Peyer's patch (tissue), 4 donors: ENCODE measurements at regions not wholly inside any gene's neighbourhood (a gene's known extent, or its start where the extent isn't known, plus 50 kb on each side); places are given as distances from the start of the nearest gene placed in this dataset.

Source experiments
- DNase-seq, 3 donors: peaks; one replicate each; pipeline ENCODE4 v3.0.0-alpha.2; 2017 to 2019
- H3K27ac ChIP-seq, 4 donors: fragments of 200-600 bp; sonication (generic); one replicate each; pipeline ENCODE4 v1.5.1; 2016 to 2019
- H3K27me3 ChIP-seq, 2 donors: fragments of 200-600 bp; sonication (generic); one replicate each; pipeline ENCODE4 v1.5.1; 2019
- H3K36me3 ChIP-seq, 3 donors: fragments of 200-600 bp; sonication (generic); one replicate each; pipeline ENCODE4 v1.5.1; 2016 to 2019
- H3K4me1 ChIP-seq, 4 donors: fragments of 200-600 bp; sonication (generic); one replicate each; pipeline ENCODE4 v1.5.1; 2016 to 2019
- H3K4me3 ChIP-seq, 4 donors: fragments of 200-600 bp; sonication (generic); 1 replicate in 3 of 4; 2 replicates in 1 of 4; pipeline ENCODE4 v1.5.1; 2016 to 2019; ENCODE audit warnings: mild to moderate bottlenecking in 1 of 4
- H3K9me3 ChIP-seq, 4 donors: fragments of 200-600 bp; sonication (generic); one replicate each; pipeline ENCODE4 v1.5.1; 2016 to 2019; ENCODE audit warnings: mild to moderate bottlenecking in 1 of 4
- POLR2A ChIP-seq, 2 donors: fragments of 450-650 bp; IDR thresholded peaks; one replicate each; pipeline ENCODE4 v1.5.1; 2017; ENCODE audit warnings: antibody characterized with exemption in 2 of 2, mild to moderate bottlenecking in 2 of 2, moderate library complexity in 2 of 2
- TF ChIP-seq, protein P1 (sequence below), 6 experiments: fragments of 450-650 bp in 4 of 6; fragments of 200-600 bp in 2 of 6; sonication (generic) in 1 of 6; IDR thresholded peaks; one replicate each; pipeline ENCODE4 v1.5.1; 2017 to 2019; ENCODE audit warnings: antibody characterized with exemption in 6 of 6, mild to moderate bottlenecking in 3 of 6, moderate library complexity in 1 of 6

DNA sequence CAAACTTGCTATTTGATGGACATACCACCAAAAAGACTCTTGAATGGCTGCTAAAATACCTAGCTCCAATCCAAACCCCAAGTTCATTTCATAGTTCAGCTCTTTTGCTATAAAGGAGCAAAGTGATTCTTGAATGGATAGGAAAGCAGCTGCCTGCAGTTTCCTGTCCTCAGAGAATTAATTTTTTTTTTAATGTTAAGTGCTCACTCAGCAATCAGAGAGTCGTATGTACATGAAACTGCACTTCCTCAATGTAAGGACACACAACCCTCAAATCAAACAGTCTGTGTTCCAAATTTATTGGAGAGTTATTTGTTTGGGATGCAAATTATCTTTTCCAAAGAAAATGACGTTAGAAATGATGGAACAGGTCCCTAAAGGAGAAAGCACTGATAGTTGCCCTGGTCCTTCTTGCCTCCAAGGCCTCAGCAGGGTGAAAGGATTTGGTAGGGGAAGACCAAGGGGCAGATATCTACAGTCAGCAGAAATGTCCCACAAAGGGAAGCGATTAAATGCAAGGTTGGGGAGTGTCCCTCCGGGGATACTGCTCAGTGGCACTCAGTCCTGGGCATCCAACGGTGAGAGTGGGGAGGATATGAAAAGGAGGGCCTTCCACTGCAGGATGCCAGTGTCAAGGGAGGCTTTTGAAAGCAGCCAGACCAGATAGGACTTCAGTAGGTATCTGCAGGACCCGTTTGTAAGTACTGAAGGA, 67.2 kb upstream of the RASGEF1B start:
- H3K27ac ChIP-seq, result no peak overlapping the region
- no peaks in the 10 kb centered on the region for H3K27me3 ChIP-seq
- DNase-seq, result no peak
- H3K4me3 ChIP-seq, result no peak overlapping the region
- H3K4me1 ChIP-seq, result no peaks in the 10 kb centered on the region
- H3K9me3 ChIP-seq, result no peaks in the 10 kb centered on the region
- TF ChIP-seq, protein P1, sequence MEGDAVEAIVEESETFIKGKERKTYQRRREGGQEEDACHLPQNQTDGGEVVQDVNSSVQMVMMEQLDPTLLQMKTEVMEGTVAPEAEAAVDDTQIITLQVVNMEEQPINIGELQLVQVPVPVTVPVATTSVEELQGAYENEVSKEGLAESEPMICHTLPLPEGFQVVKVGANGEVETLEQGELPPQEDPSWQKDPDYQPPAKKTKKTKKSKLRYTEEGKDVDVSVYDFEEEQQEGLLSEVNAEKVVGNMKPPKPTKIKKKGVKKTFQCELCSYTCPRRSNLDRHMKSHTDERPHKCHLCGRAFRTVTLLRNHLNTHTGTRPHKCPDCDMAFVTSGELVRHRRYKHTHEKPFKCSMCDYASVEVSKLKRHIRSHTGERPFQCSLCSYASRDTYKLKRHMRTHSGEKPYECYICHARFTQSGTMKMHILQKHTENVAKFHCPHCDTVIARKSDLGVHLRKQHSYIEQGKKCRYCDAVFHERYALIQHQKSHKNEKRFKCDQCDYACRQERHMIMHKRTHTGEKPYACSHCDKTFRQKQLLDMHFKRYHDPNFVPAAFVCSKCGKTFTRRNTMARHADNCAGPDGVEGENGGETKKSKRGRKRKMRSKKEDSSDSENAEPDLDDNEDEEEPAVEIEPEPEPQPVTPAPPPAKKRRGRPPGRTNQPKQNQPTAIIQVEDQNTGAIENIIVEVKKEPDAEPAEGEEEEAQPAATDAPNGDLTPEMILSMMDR (IDR thresholded peaks at IDR 0.05), result no peak
- TF ChIP-seq POLR2A (IDR thresholded peaks at IDR 0.05), result no peak
- H3K36me3 ChIP-seq, result no peaks in the 10 kb centered on the region

DNA sequence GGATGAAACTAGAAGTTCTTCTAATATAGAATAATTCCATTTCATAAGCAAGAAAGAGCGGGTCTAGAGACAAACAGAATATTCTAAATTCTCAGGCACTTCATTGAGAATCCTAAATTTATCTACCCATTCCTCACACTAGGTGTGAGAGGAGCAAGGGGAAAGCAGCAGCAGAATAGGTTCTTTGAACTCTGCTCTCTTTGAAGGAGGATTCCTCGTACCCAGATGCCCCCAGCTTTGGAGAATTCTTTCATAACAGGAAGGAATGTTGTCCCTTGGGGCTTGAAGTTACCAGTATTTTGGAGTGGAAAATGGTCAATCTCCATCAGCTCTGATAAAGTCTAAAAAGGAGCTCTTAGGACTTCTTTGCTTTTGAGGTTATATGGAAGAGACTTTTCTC, 59.7 kb upstream of the RASGEF1B start:
- no peak for TF ChIP-seq POLR2A (IDR thresholded peaks at IDR 0.05)
- TF ChIP-seq, protein P1 (IDR thresholded peaks at IDR 0.05), result no peak
- H3K4me3 ChIP-seq, result no peak overlapping the region
- no peaks in the 10 kb centered on the region for H3K36me3 ChIP-seq
- peaks cover 0 to 16% (median 0%) of the 10 kb centered on the region in 4 donors for H3K9me3 ChIP-seq
- H3K4me1 ChIP-seq, result no peaks in the 10 kb centered on the region
- DNase-seq, result no peak
- no peaks in the 10 kb centered on the region for H3K27me3 ChIP-seq
- no peak overlapping the region for H3K27ac ChIP-seq

DNA sequence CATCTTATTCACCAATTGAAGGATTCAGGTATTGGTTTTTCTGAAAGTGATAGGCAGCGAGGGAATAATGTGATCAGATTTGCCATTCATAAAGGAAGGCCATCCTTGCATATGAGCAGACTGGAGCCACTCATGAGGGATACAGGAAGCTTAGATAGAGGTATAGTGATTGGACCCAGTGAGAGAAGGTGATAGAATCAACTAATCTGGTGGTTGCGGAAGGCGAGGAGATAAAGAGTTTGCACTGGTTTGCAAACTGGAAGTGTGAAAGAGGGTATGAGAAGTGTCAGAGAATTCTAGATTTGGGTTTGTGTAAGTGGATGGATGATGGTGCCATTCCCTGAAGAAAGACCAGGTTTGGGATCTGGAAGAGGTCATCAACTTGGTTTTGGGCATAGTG, 57.3 kb upstream of the RASGEF1B start:
- TF ChIP-seq, protein P1 (IDR thresholded peaks at IDR 0.05), result no peak
- no peak for TF ChIP-seq POLR2A (IDR thresholded peaks at IDR 0.05)
- Histone ChIP-seq H3K27ac (no peak overlapping the region), H3K4me3 (no peak overlapping the region), H3K9me3 (peaks cover 0 to 16% (median 0%) of the 10 kb centered on the region in 4 donors), H3K36me3 (no peaks in the 10 kb centered on the region), H3K4me1 (no peaks in the 10 kb centered on the region), H3K27me3 (no peaks in the 10 kb centered on the region)
- no peak for DNase-seq

DNA sequence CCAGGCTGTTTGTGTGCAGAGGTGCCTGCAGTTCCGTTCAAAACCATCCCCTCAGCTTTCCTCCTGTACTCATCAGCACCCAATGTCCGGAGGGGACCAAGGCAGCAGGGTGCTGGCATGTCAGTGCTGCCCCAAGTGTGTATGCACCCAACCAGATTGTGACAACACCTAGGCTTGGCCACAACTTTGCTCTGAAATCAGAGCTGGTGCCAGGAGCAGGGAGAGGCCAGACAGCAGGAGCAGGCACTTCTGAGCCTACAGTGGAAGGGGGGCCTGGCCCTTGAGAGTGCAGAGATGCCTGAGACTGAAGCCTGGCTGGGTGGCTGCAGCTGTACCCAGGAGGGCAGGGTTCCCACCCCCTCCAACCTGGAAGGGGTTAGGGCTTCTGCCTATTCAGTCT, 56.5 kb upstream of the RASGEF1B start:
- DNase-seq, result no peak
- no peak overlapping the region for H3K27ac ChIP-seq
- no peaks in the 10 kb centered on the region for H3K4me1 ChIP-seq
- H3K9me3 ChIP-seq, result peaks cover 0 to 16% (median 0%) of the 10 kb centered on the region in 4 donors
- no peaks in the 10 kb centered on the region for H3K27me3 ChIP-seq
- H3K36me3 ChIP-seq, result no peaks in the 10 kb centered on the region
- no peak for TF ChIP-seq POLR2A (IDR thresholded peaks at IDR 0.05)
- TF ChIP-seq, protein P1 (IDR thresholded peaks at IDR 0.05), result no peak
- no peak overlapping the region for H3K4me3 ChIP-seq

DNA sequence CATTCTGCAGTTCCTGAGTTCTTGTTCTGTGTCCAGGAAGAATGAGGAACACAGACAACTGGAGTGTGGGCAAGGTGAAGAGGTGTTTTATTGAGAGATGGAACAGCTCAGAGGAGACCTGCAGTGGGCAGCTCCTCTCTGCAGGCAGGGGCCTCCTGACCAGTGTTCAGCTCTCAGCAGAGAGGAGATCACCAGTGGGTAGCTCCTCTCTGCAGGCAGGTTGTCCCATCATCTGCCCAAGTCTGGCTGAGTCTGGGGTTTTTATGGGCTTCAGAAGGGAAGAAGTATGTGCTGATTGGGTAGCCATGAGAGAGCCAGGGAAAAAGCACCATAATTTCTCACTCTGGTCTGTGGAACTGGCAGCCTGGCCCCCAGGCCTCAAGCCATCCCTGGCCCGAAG, 56.0 kb upstream of the RASGEF1B start:
- no peak overlapping the region for H3K4me3 ChIP-seq
- no peaks in the 10 kb centered on the region for H3K27me3 ChIP-seq
- TF ChIP-seq, protein P1 (IDR thresholded peaks at IDR 0.05), result no peak
- TF ChIP-seq POLR2A (IDR thresholded peaks at IDR 0.05), result no peak
- H3K4me1 ChIP-seq, result no peaks in the 10 kb centered on the region
- H3K36me3 ChIP-seq, result no peaks in the 10 kb centered on the region
- no peak for DNase-seq
- H3K9me3 ChIP-seq, result peaks cover 0 to 16% (median 0%) of the 10 kb centered on the region in 4 donors
- no peak overlapping the region for H3K27ac ChIP-seq
